NCI-H1092 (cell line): ENCODE measurements at regions not wholly inside any gene's neighbourhood (a gene's known extent, or its start where the extent isn't known, plus 50 kb on each side); places are given as distances from the start of the nearest gene placed in this dataset.

Experiments
- DNase-seq: peaks from one replicate; lab custom pipeline; 2025; lab: John Stamatoyannopoulos, UW

DNA sequence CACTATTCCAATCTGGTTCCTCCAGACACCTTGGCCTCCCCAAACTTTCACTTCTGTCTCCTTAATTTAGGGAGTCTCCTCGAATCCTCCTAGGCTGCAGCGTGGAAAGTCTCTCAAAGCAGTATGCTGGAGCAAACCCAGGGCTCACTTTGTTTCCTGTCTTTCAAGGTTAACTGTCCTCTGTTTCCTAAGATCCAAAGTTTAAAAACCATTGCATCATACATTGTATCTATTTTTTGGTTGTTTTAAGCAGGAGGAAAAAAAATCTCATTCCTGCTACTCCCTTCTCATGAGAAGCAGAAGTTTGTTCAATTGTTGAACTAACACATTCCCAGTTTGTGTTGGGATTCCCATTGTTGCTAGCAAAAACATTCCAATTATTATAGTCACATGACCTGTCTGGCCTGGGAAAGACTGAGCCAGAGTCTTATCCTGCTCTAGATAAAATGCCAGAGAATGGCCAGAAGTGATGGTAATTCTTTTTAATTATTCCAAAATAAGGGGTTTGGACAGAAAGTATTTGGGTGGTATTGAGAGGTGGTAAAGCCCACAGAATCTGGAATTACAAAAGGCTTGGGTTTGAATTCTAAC lies 67.3 kb downstream of the HSPB8 start:
- no peak for DNase-seq

DNA sequence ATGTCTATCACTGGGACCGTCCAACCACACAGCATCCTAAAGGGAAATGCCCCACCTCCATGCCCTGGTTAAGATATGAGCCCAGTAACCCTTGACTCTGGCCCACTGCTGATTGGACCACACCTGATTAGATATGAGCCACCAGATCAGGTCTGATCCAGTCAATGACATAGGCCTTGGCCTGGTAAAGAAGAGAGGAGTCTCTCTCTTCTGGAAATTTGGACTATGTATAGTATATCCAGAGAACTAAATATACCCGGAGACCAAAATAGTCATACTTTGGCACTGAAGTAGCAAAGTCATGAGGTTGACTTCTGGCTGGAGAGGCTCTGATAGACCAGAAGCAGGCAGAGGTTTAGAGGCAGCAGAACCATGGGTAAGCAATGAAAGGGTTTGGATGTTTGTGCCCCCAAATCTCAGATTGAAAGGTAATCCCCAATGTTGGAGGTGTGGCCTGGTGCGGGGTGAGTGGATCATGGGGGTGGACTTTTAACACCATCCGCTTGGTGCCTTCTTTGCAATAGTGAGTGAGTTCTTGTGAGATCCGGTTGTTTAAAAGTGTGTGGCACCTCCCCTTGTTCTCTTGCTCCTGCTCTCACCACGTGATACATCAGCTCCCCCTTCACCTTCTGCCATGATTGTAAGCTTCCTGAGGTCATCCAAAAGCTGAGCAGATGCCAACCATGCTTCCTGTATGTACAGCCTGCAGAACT lies 68.4 kb downstream of the HSPB8 start:
- no peak for DNase-seq

DNA sequence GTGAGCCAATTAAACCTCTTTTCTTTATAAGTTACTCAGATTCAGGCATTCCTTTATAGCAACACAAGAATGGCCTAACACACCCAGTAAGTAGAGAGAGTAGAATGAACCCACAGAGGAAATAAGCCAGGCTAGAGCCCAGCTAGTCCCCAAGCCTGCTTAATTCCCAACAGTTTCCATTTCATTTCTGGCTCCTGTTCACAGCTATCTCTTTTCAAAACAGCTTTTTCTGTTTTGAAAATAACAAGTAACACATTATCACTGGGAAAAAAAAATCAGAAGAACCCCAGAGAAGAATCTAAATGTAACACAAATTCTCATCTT lies 69.0 kb downstream of the HSPB8 start:
- no peak for DNase-seq

DNA sequence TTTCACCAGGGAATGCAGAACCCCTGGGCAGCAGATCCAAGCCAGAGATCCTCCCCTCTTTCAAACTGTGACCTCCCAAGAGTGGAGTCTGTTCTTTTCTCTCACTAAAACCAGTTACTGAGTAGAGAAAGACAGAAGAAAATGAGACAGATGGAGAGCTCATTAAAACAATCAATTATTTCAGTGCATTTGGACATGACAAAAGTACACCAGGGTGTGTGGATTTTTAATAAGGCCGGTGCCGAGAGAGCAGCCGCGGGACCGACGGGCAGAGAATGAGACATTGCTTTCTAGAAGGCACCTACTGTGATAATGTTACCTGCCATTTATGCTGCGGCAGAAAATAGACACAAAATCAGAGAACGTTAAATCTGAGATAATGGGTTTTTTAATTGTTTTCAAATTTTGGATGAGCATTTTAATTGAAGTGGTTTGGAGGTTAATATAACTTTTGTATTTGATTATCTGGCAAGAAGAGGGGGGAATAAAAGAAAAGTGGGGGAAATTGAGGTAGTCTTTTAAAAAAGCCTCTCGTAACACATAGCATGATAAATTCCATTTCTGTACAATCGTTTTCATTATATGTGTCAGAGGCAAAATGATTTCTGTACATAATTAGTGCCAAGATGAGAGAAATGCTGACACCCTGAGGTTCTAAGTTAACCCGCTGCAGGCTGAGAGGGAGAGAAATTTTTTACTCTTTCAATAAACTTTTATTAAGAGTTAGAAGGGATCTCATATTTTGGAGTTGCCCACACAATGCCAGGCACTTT lies 70.8 kb downstream of the HSPB8 start:
- DNase-seq: no peak

DNA sequence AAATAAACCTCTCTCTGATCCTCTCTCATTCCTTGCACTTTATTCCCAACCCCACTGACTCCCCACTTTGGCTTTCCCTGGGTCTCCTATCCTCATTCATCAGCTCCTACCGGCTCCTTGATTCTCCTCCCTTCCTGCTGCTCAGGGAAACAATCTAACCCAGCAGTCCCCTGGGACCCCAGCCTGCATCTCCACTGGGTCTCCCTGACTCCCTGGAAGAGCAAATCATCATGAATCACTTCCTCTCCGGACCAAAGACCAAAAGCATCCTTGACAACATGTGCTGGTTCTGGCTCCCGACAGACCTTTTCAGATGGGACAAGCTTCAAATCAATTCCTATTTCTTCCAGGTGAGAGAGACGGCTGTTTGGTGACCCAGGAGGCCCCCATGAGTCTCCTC lies 76.6 kb downstream of the HSPB8 start:
- no peak for DNase-seq

DNA sequence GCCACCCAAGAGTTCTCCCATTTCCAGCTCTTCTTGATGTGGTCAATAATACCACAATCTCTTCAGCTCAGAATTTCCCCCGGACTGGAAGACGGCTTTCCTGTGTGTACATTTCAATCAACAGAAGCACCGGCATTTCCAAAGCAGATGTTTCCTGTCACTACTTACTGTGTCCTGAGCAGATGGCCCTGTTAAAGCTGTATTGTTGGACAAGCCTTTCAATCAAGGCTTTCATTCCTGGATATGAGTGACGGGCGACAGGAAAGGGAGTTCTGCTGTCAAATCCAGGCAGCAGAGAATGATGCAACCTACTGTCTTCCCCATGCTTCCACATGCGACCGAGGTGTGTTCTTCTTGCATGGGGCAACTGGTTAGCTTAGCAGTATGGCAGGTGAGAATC lies 76.4 kb upstream of the CCDC60 start:
- no peak for DNase-seq

DNA sequence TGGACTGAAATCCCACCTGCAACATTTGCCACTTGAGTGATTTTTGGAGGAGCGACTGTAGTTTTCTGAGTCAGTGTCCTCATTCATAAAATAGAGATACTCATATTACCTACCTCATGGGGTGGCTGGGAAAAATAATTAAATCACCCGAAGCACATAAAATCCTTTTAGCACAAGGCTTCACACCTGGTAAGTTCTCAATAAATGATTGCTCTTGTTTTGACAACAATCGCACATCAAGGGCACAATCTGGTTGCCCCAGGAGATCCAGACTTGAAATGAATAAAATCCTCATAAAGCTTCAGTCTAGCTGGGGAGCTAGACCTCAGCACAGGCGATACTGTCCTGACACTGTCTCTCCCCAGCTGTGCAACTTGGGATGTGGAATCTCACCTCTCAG lies 76.0 kb upstream of the CCDC60 start:
- DNase-seq: peak; percentile 7

DNA sequence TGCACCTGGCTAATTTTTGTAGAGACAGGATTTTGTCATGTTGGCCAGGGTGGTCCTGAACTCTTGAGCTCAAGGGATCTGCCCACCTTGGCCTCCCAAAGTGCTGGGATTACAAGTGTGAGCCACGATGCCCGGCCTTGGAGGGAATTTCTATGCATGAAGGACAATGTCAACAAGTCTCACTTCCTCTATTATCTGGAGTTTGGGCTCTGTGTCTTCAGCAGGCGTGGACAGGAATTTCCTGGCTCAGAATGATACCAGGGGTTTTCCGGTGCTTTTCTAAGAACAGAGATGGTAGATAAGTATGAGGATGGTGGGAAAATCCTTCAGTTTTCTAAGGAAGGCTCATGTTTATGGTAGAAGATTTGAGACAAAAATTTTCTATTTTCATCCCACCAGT lies 75.0 kb upstream of the CCDC60 start:
- no peak for DNase-seq

DNA sequence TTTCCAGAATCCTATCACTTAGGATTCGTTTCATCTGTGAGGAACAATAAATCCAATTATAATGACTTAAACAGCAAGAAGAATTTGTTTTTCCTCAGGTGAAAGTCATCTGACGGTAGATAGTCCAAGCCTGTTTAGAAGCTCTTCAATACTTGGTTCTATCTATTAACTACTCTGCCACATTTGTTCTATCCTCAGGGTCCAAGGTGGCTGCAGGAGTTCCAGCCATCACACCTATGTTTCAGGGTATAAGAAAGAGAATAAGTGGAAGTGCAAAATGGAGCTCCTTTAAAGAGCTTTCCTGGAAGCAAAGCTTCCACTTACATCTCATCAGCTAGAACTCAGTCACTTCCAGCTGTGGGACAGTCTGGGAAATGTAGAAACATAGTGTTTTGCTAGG lies 72.1 kb upstream of the CCDC60 start:
- DNase-seq: no peak

DNA sequence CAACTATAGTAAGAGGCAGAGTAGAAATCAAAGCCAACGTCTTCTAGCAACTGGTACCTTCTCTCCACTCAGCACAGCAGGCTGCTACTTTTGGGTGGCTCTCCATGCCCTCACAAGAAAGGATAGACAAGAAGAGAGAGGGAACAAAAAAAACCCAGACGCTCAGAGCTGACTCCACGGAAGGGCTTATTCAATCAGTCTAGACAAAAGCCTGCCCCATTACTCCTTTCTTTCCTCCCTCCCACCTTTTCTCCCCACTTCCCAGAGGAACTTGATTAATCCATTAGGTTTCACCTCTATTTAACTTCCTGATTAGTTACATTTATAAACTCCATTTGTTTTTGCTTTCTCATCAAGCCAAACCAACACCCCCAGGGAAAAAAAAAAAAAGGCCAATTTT lies 71.1 kb upstream of the CCDC60 start:
- no peak for DNase-seq

DNA sequence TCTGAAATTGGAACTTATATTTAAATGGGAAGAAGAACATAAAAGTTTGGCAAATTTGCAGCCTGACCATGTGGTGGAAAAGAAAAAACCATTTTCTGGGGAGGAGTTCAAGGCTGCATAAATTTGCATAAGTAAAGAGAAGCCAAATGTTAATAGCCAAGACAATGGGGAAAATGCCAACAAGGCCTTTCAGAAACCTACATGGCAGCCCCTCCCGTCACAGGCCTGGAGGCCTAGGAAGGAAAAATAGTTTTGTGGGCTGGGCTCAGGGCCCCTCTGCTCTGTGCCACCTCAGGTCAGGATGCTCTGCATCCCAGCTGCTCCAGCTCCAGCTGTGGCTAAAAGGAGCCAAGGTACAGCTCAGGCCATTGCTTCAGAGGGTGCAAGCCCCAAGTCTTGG lies 67.6 kb upstream of the CCDC60 start:
- DNase-seq: no peak

DNA sequence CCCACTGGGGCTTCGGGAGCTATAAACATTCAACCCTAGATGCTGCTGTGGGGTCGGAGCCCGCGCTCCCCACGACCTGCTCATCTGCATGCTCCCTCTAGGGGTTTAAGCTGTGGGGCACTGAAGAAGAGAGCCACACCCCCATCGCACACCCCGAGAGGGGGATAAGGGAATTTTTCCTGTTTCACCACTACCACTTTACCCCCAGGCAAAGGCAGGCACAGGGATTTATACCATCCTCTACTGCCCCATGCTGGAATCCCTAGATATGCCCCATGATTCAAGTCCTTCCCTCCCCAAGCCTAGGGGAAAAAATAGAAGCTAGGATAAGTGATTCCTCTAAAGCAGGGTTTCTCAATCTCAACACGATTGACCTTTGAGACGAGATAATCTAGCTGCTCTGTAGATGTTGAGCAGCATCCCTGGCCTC lies 59.9 kb upstream of the CCDC60 start:
- no peak for DNase-seq

DNA sequence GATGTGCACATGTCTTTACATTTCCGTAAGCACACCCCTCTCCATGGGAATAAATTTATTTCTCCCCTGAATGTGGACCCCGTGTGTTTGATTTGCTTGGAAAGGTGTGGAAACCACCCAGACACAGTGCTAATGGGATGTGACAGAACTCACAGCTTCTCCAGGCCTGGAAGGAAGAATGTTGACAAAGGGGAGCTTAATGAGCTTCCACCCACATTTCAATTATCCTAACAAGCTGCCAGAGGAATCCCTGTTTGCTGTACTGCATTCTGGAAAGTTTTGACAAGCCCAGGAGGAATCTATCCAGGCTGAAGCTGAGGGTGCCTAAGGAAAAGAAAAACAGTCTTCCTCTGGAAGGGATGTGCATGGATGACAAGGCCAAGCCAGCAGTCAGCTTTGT lies 51.2 kb upstream of the CCDC60 start:
- DNase-seq: no peak
